OCI-LY7 (cell line): ENCODE measurements at regions not wholly inside any gene's neighbourhood (a gene's known extent, or its start where the extent isn't known, plus 50 kb on each side); places are given as distances from the start of the nearest gene placed in this dataset.

ENCODE experiments used
- BruUV-seq: library from RNA; stranded (reverse); fragments of 400-500 nt; replicated peaks from 2 replicates; lab custom pipeline; 2021; lab: Mats Ljungman, UMichigan
- CTCF ChIA-PET: fragments of 300-600 bp; sonication (Branson Sonifier 250); formaldehyde crosslinking; loops from one replicate; lab custom pipeline; 2022; ENCODE audit warnings: antibody characterized with exemption; ENCODE audit not compliant: unreplicated experiment; lab: Charles Lee
- POLR2A ChIA-PET: fragments of 300-600 bp; sonication (Branson Sonifier 250); formaldehyde crosslinking; loops from one replicate; lab custom pipeline; 2022; ENCODE audit warnings: antibody characterized with exemption; lab: Charles Lee
- DNase-seq: peaks from one replicate; pipeline ENCODE4 v3.0.0-alpha.2; 2015; ENCODE audit warnings: low spot score
- H2AFZ ChIP-seq: fragments of 200-600 bp; sonication (generic), shearing (Covaris generic); 2 replicates; pipeline ENCODE4 v1.6.1; 2014; ENCODE audit warnings: mild to moderate bottlenecking, antibody characterized with exemption, low read length, moderate library complexity
- H3K27ac ChIP-seq: fragments of 200-600 bp; sonication (generic); 2 replicates; pipeline ENCODE4 v1.5.1; 2014; ENCODE audit warnings: mixed run types, low read depth, mild to moderate bottlenecking, moderate library complexity, low read length, inconsistent platforms; ENCODE audit not compliant: poor library complexity, severe bottlenecking
- H3K36me3 ChIP-seq: fragments of 200-600 bp; sonication (generic); 2 replicates; pipeline ENCODE4 v1.6.1; 2014; ENCODE audit warnings: mild to moderate bottlenecking, antibody characterized with exemption, low read length, moderate library complexity, mixed read lengths; ENCODE audit not compliant: insufficient read depth
- H3K4me1 ChIP-seq: fragments of 200-600 bp; sonication (generic); 2 replicates; pipeline ENCODE4 v1.5.1; 2014; ENCODE audit warnings: mild to moderate bottlenecking, low read length; ENCODE audit not compliant: insufficient read depth, poor library complexity, severe bottlenecking
- H3K4me2 ChIP-seq: fragments of 200-600 bp; sonication (generic); 2 replicates; pipeline ENCODE4 v1.6.1; 2014; ENCODE audit warnings: mild to moderate bottlenecking, low read length
- H3K4me3 ChIP-seq: fragments of 200-600 bp; sonication (generic); 2 replicates; pipeline ENCODE4 v1.5.1; 2014; ENCODE audit warnings: mild to moderate bottlenecking, low read depth, low read length; ENCODE audit not compliant: poor library complexity, severe bottlenecking
- H3K79me2 ChIP-seq: fragments of 200-600 bp; sonication (generic); 2 replicates; pipeline ENCODE4 v1.6.1; 2016; ENCODE audit warnings: low read depth, mild to moderate bottlenecking, low read length, moderate library complexity, mixed read lengths; ENCODE audit not compliant: insufficient read depth
- H3K9me2 ChIP-seq: fragments of 200-600 bp; sonication (generic); 2 replicates; pipeline ENCODE4 v1.6.1; 2016; ENCODE audit warnings: mild to moderate bottlenecking, low read length, mixed read lengths; ENCODE audit not compliant: insufficient read depth
- H3K9me3 ChIP-seq: fragments of 200-600 bp; sonication (generic); 2 replicates; pipeline ENCODE4 v1.6.1; 2014; ENCODE audit warnings: mild to moderate bottlenecking, mixed run types, low read length, mixed read lengths
- H4K20me1 ChIP-seq: fragments of 200-600 bp; sonication (generic); 2 replicates; pipeline ENCODE4 v1.6.1; 2014; ENCODE audit warnings: mild to moderate bottlenecking, antibody characterized with exemption, low read length, moderate library complexity, mixed read lengths; ENCODE audit not compliant: insufficient read depth
- EZH2phosphoT487 ChIP-seq: fragments of 200-600 bp; sonication (generic); IDR thresholded peaks from 2 replicates; pipeline ENCODE4 v1.6.1; 2018; ENCODE audit warnings: low read depth, borderline replicate concordance, mild to moderate bottlenecking, mixed run types, antibody characterized with exemption, low read length, moderate library complexity, mixed read lengths
- intact Hi-C: fragments of 100-400 bp; cut with micrococcal nuclease; formaldehyde crosslinking; loops from one replicate; pipeline ENCODE4 v1.10.0; 2022; ENCODE audit not compliant: unreplicated experiment
- TF ChIP-seq, protein P1 (sequence below): fragments of 200-600 bp; sonication (generic); conservative IDR thresholded peaks from 2 replicates; pipeline ENCODE4 v1.5.1; 2014; ENCODE audit warnings: mild to moderate bottlenecking, antibody characterized with exemption, low read length, moderate library complexity, mixed read lengths

DNA sequence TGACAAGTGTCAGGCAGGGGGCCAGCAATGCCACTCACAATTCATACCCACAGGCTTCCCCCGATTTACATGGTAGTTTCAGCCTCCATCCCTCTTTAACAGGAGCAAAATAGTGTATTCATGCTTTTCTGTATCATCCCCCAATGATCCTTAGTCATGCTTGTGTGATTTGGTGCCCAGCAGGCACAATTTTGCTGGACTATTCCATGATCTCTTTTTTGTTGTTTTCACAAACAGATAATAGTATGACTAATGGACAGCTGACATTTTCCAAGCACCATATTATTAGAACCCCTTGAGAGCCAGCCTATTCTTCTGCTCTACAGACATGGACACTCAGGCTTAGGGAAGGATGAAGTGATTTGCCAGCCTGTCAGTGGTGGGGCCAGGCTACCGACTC lies 128.2 kb upstream of the RIPOR2 start:
- POLR2A ChIA-PET: interaction anchor here (0.7 kb wide), 1 partner anchor 645 kb away, joined by 3 read pairs; no protein-coding TSS in a partner anchor
- no peak for DNase-seq
- TF ChIP-seq, protein P1, sequence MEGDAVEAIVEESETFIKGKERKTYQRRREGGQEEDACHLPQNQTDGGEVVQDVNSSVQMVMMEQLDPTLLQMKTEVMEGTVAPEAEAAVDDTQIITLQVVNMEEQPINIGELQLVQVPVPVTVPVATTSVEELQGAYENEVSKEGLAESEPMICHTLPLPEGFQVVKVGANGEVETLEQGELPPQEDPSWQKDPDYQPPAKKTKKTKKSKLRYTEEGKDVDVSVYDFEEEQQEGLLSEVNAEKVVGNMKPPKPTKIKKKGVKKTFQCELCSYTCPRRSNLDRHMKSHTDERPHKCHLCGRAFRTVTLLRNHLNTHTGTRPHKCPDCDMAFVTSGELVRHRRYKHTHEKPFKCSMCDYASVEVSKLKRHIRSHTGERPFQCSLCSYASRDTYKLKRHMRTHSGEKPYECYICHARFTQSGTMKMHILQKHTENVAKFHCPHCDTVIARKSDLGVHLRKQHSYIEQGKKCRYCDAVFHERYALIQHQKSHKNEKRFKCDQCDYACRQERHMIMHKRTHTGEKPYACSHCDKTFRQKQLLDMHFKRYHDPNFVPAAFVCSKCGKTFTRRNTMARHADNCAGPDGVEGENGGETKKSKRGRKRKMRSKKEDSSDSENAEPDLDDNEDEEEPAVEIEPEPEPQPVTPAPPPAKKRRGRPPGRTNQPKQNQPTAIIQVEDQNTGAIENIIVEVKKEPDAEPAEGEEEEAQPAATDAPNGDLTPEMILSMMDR: no peak
- TF ChIP-seq EZH2phosphoT487: no peak
- H3K4me2 ChIP-seq: no peak overlapping the region
- CTCF ChIA-PET: no interaction called here
- no peaks in the 10 kb centered on the region for H3K4me1 ChIP-seq
- intact Hi-C loops: no loop called here
- no peak overlapping the region for H3K27ac ChIP-seq
- no peaks in the 10 kb centered on the region for H3K9me3 ChIP-seq
- no peak overlapping the region for H2AFZ ChIP-seq
- no peaks in the 10 kb centered on the region for H3K79me2 ChIP-seq
- H3K4me3 ChIP-seq: no peak overlapping the region
- no TSS peak for BruUV-seq
- H3K36me3 ChIP-seq: no peaks in the 10 kb centered on the region
- no peaks in the 10 kb centered on the region for H4K20me1 ChIP-seq
- no peaks in the 10 kb centered on the region for H3K9me2 ChIP-seq

DNA sequence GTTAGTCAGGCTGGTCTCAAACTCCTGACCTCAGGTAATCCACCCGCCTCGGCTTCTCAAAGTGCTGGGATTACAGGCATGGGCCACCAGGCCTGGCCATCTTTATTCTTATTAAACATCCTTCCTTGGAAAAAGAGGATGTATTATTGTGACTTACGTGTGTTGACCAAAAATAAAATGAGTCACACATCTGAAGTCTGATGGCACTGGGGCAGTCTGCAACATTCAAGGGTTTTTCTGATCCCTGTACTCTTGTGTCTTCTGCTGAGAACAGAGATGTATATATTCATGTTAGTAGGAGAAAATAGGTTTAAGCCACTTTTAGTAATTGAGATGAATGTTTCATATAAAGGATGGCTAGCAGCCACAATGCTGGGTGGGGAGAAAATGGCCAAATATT lies 129.9 kb upstream of the RIPOR2 start:
- Histone ChIP-seq H3K4me3 (no peak overlapping the region), H4K20me1 (no peaks in the 10 kb centered on the region), H3K79me2 (no peaks in the 10 kb centered on the region), H3K36me3 (no peaks in the 10 kb centered on the region), H3K4me1 (peaks cover 2% of the 10 kb centered on the region), H3K27ac (no peak overlapping the region), H3K9me3 (no peaks in the 10 kb centered on the region), H2AFZ (no peak overlapping the region), H3K4me2 (no peak overlapping the region), H3K9me2 (no peaks in the 10 kb centered on the region)
- no TSS peak for BruUV-seq
- intact Hi-C loops: no loop called here
- TF ChIP-seq EZH2phosphoT487: no peak
- TF ChIP-seq, protein P1: no peak
- ChIA-PET CTCF (no interaction called here), POLR2A (interaction anchor here (0.7 to 0.9 kb wide), 2 partner anchors 215 to 280 kb away, joined by 3 read pairs; no protein-coding TSS in a partner anchor)
- no peak for DNase-seq

DNA sequence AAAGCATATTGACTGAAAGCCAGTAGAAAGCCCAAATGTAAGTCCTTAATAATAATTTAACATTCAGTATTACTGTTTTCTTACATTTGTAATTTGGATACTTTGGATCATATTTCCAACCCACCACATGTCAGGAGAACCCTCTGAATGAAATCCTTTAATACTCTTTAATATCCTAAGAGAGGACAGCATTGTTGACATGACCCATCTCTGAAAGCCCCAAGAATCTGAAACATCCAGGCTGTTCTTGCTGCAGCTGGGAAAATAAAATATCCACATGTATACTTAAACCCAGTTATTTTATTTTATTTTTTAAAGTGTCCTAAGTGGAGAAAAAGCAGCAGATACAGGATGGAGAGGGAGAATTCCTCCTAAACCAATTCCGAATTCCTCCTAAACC lies 130.8 kb upstream of the RIPOR2 start:
- Histone ChIP-seq H3K4me3 (no peak overlapping the region), H3K4me2 (no peak overlapping the region), H3K9me2 (no peaks in the 10 kb centered on the region), H2AFZ (no peak overlapping the region), H3K79me2 (no peaks in the 10 kb centered on the region), H3K4me1 (peaks cover 2% of the 10 kb centered on the region), H3K27ac (no peak overlapping the region), H4K20me1 (no peaks in the 10 kb centered on the region), H3K36me3 (no peaks in the 10 kb centered on the region), H3K9me3 (no peaks in the 10 kb centered on the region)
- ChIA-PET POLR2A (interaction anchor here (0.6 kb wide), 1 partner anchor 280 kb away, joined by 3 read pairs; no protein-coding TSS in a partner anchor), CTCF (no interaction called here)
- no peak for DNase-seq
- no peak for TF ChIP-seq EZH2phosphoT487
- TF ChIP-seq, protein P1: no peak
- no TSS peak for BruUV-seq
- intact Hi-C loops: no loop called here
